K562 (cell line): ENCODE measurements at regions not wholly inside any gene's neighbourhood (a gene's known extent, or its start where the extent isn't known, plus 50 kb on each side); places are given as distances from the start of the nearest gene placed in this dataset.
A peak's percentile ranks its signal among the peaks of the same experiment; 100 is the strongest.

Source experiments
- ATAC-seq: fragments of 200-7000 bp; cut with Tn5 transposase; 3 replicates; pipeline ENCODE4 v1.9.1; 2020; ENCODE audit warnings: moderate library complexity
- BruUV-seq: library from RNA; stranded (reverse); fragments of 400-500 nt; replicated peaks from 2 replicates; lab custom pipeline; 2021; lab: Mats Ljungman, UMichigan
- CTCF ChIA-PET: fragments of 300-600 bp; formaldehyde crosslinking; extraction: SDS; loops from one replicate; lab custom pipeline; 2021; ENCODE audit warnings: low intra/inter-chr PET ratio; lab: Yijun Ruan, JAX
- POLR2A ChIA-PET: fragments of 300-600, 350-650 bp; sonication (Branson Sonifier 250); formaldehyde crosslinking; extraction: SDS; loops from one replicate; lab custom pipeline; 2021; ENCODE audit warnings: antibody characterized with exemption, inconsistent platforms; lab: Yijun Ruan, JAX
- DNase-seq, 4 experiments: peaks; one replicate each; pipeline versions ENCODE4 v3.0.0 to v3.0.0-alpha.2; 2011 to 2018; ENCODE audit warnings: low spot score in 3 of 4, mixed read lengths in 3 of 4; ENCODE audit errors: extremely low read depth in 1 of 4
- FAIRE-seq: peaks from 2 replicates; lab custom pipeline; 2011; peaks lifted over from hg19 to GRCh38; lab: Jason Lieb, UNC
- H2AFZ ChIP-seq: 2 replicates; pipeline ENCODE4 v1.6.0; 2011; ENCODE audit warnings: low read depth, low read length, control low read depth, inconsistent platforms
- H3K27ac ChIP-seq: fragments of 200-600 bp; 3 replicates; pipeline ENCODE4 v1.8.0; 2011; ENCODE audit warnings: low read depth, mild to moderate bottlenecking, control low read depth, inconsistent platforms, low read length, moderate library complexity, mixed read lengths; ENCODE audit errors: extremely low read depth
- H3K27me3 ChIP-seq, 2 experiments: fragments of 300-600 bp in 1 of 2; 2 replicates in 1 of 2; 3 replicates in 1 of 2; pipeline versions ENCODE4 v1.6.0 to v1.8.0; 2011; ENCODE audit warnings: inconsistent platforms in 2 of 2, low read length in 2 of 2, mild to moderate bottlenecking in 1 of 2, mixed read lengths in 1 of 2, moderate library complexity in 1 of 2; ENCODE audit not compliant: control insufficient read depth in 2 of 2, insufficient read depth in 2 of 2
- H3K36me3 ChIP-seq: fragments of 300-600 bp; 3 replicates; pipeline ENCODE4 v1.8.0; 2011; ENCODE audit warnings: mild to moderate bottlenecking, low read length, inconsistent platforms; ENCODE audit not compliant: control insufficient read depth, insufficient read depth
- H3K4me1 ChIP-seq, 2 experiments: fragments of 200-600 bp in 1 of 2; replicated peaks in 1 of 2; 2 replicates in 1 of 2; 3 replicates in 1 of 2; pipeline versions ENCODE4 v1.5.1 to v1.8.0; 2011; ENCODE audit warnings: inconsistent platforms in 2 of 2, low read length in 2 of 2, mild to moderate bottlenecking in 1 of 2, mixed read lengths in 1 of 2, moderate library complexity in 1 of 2; ENCODE audit not compliant: control insufficient read depth in 2 of 2, insufficient read depth in 2 of 2
- H3K4me2 ChIP-seq: 2 replicates; pipeline ENCODE4 v1.6.1; 2011; ENCODE audit warnings: low read length, control low read depth, inconsistent platforms, mixed read lengths; ENCODE audit not compliant: insufficient read depth
- H3K4me3 ChIP-seq: fragments of 200-600 bp; sonication (generic), shearing (Covaris generic); 2 replicates; pipeline ENCODE4 v1.5.1; 2016; ENCODE audit warnings: control low read depth, inconsistent platforms
- H3K79me2 ChIP-seq: fragments of 200-600 bp; 3 replicates; pipeline ENCODE4 v1.8.0; 2011; ENCODE audit warnings: low read length, inconsistent platforms; ENCODE audit not compliant: control insufficient read depth, insufficient read depth
- H3K9ac ChIP-seq, 2 experiments: 2 replicates each; pipeline versions ENCODE4 v1.6.0 to v1.6.1; 2011; ENCODE audit warnings: low read depth in 2 of 2, low read length in 2 of 2, control low read depth in 1 of 2, inconsistent platforms in 1 of 2, mild to moderate bottlenecking in 1 of 2, mixed read lengths in 1 of 2; ENCODE audit not compliant: insufficient read depth in 1 of 2
- H3K9me1 ChIP-seq: one replicate; pipeline ENCODE4 v1.6.0; 2011; ENCODE audit warnings: inconsistent platforms, mild to moderate bottlenecking, low read length, moderate library complexity; ENCODE audit not compliant: control insufficient read depth, insufficient read depth
- H3K9me3 ChIP-seq: replicated peaks from 2 replicates; pipeline ENCODE4 v1.5.1; 2011; ENCODE audit warnings: low read depth, low read length, inconsistent platforms; ENCODE audit not compliant: control insufficient read depth, insufficient read depth
- H4K20me1 ChIP-seq: replicated peaks from 2 replicates; pipeline ENCODE4 v1.6.1; 2011; ENCODE audit warnings: low read length, inconsistent platforms, mixed read lengths; ENCODE audit not compliant: control insufficient read depth, insufficient read depth
- ATF3 ChIP-seq, 2 experiments: fragments of 450-650 bp in 1 of 2; sonication (generic) in 1 of 2; formaldehyde crosslinking in 1 of 2; IDR thresholded peaks in 1 of 2; conservative IDR thresholded peaks in 1 of 2; 2 replicates each; pipeline versions ENCODE4 v1.6.1 to v1.8.1; 2016 to 2023; ENCODE audit warnings: mild to moderate bottlenecking in 2 of 2, moderate library complexity in 2 of 2, inconsistent platforms in 1 of 2, missing genetic modification reagents in 1 of 2
- MAZ ChIP-seq, 2 experiments: fragments of 450-650 bp in 1 of 2; sonication (generic) in 1 of 2; formaldehyde crosslinking; IDR thresholded peaks in 1 of 2; conservative IDR thresholded peaks in 1 of 2; 2 replicates each; pipeline versions ENCODE4 v1.4.0 to v1.5.0; 2020; ENCODE audit warnings: mild to moderate bottlenecking in 1 of 2, missing genetic modification reagents in 1 of 2
- NFIC ChIP-seq: fragments of 450-650 bp; IDR thresholded peaks from 2 replicates; pipeline ENCODE4 v1.6.1; 2017; ENCODE audit warnings: mild to moderate bottlenecking, inconsistent platforms
- NFIX ChIP-seq: fragments of 250-450 bp; sonication (Bioruptor Pico); IDR thresholded peaks from 2 replicates; pipeline ENCODE4 v1.4.0; 2020; ENCODE audit warnings: low read depth, mild to moderate bottlenecking, moderate library complexity
- PKNOX1 ChIP-seq: fragments of 450-650 bp; IDR thresholded peaks from 2 replicates; pipeline ENCODE4 v1.6.1; 2016
- WGBS: fragments of 100-300 bp; shearing (Covaris generic); methylation state at CpG from one replicate; pipeline ENCODE4 v1.1.6; 2016; ENCODE audit warnings: low coverage, mixed read lengths; ENCODE audit not compliant: insufficient coverage; ENCODE audit errors: missing lambda C conversion rate; 5-methylcytosine and 5-hydroxymethylcytosine counted together
- in situ Hi-C: fragments of 300-500 bp; cut with MboI; formaldehyde crosslinking; loops from 4 replicates; pipeline ENCODE4 v1.15.0; 2018; ENCODE audit warnings: inconsistent platforms, mixed read lengths
- intact Hi-C: fragments of 100-400 bp; cut with micrococcal nuclease; formaldehyde crosslinking; loops from 2 replicates; pipeline ENCODE4 v1.14.2; 2022

GRCh38 chr4:182170417-182170935, 72.7 kb upstream of the TENM3 start:
- Histone ChIP-seq H3K9me1 (no peaks in the 10 kb centered on the region), H3K36me3 (no peaks in the 10 kb centered on the region), H3K79me2 (no peaks in the 10 kb centered on the region), H3K9me3 (no peaks in the 10 kb centered on the region), H3K4me3 (no peak overlapping the region), H2AFZ (no peak overlapping the region), H3K27me3 (no peaks in the 10 kb centered on the region), H4K20me1 (no peaks in the 10 kb centered on the region), H3K27ac (no peak overlapping the region), H3K4me2 (no peak overlapping the region), H3K9ac (no peak overlapping the region), H3K4me1 (no peaks in the 10 kb centered on the region)
- ChIA-PET CTCF (no interaction called here), POLR2A (no interaction called here)
- in situ Hi-C loops = no loop called here
- FAIRE-seq = no peak
- 0 out of 2 replicates have a peak, but pooled peaks have one; percentile 12 for TF ChIP-seq ATF3 (IDR thresholded peaks at IDR 0.05)
- no peak for TF ChIP-seq ATF3 (CRISPR knock-in tag; conservative IDR thresholded peaks at IDR 0.05)
- TF ChIP-seq PKNOX1 = no peak
- no TSS peak for BruUV-seq
- no peak for DNase-seq
- intact Hi-C loops = no loop called here
- WGBS = 0% methylated on average over 3 of the region's 3 CpGs
- no peak for ATAC-seq

GRCh38 chr4:182174979-182175378, 68.2 kb upstream of the TENM3 start:
- in situ Hi-C loops = no loop called here
- H3K9me3 ChIP-seq = no peaks in the 10 kb centered on the region
- ATAC-seq = no peak
- H3K4me1 ChIP-seq = no peaks in the 10 kb centered on the region
- no peaks in the 10 kb centered on the region for H3K27me3 ChIP-seq
- no peak overlapping the region for H3K4me2 ChIP-seq
- no peaks in the 10 kb centered on the region for H3K36me3 ChIP-seq
- no peak overlapping the region for H3K9ac ChIP-seq
- no peaks in the 10 kb centered on the region for H4K20me1 ChIP-seq
- no peak overlapping the region for H3K4me3 ChIP-seq
- TF ChIP-seq MAZ (CRISPR knock-in tag; conservative IDR thresholded peaks at IDR 0.05 in 1 of 2, IDR thresholded peaks at IDR 0.05 in 1 of 2) (no peak), NFIC (peak; percentile 69), NFIX (CRISPR knock-in tag) (peak; percentile 27; the same call in 1 of the 2 replicates)
- FAIRE-seq = no peak
- no TSS peak for BruUV-seq
- ChIA-PET CTCF (no interaction called here), POLR2A (no interaction called here)
- no peak overlapping the region for H2AFZ ChIP-seq
- no peaks in the 10 kb centered on the region for H3K79me2 ChIP-seq
- WGBS = 0% methylated on average over 1 of the region's 1 CpG
- no peak for DNase-seq
- no peaks in the 10 kb centered on the region for H3K9me1 ChIP-seq
- intact Hi-C loops = no loop called here
- no peak overlapping the region for H3K27ac ChIP-seq
